Stimulated activated naive CD8-positive, alpha-beta T cell treated with anti-CD3 and anti-CD28 coated beads, Interleukin-15, amount 100 ng/mL, for 72 hours (primary cell): ENCODE measurements at regions not wholly inside any gene's neighbourhood (a gene's known extent, or its start where the extent isn't known, plus 50 kb on each side); places are given as distances from the start of the nearest gene placed in this dataset.
A peak's percentile ranks its signal among the peaks of the same experiment; 100 is the strongest.

ENCODE experiments used
- ATAC-seq: fragments of 150-1000 bp; cut with Tn5 transposase; 2 replicates; pipeline ENCODE4 v1.10.0; 2021; ENCODE audit warnings: mild to moderate bottlenecking, moderate library complexity
- DNase-seq, 2 donors: peaks; one replicate each; pipeline ENCODE4 v3.0.0; 2021 to 2022
- H3K27ac Mint-ChIP-seq, 2 donors: one replicate each; pipeline ENCODE4 v1.8.0; 2022; ENCODE audit warnings: mild to moderate bottlenecking in 2 of 2, mixed read lengths in 2 of 2, moderate library complexity in 2 of 2
- H3K27me3 Mint-ChIP-seq: one replicate; pipeline ENCODE4 v1.8.0; 2022; ENCODE audit warnings: mixed read lengths
- H3K4me1 Mint-ChIP-seq: one replicate; pipeline ENCODE4 v1.8.0; 2022; ENCODE audit warnings: mild to moderate bottlenecking, mixed read lengths
- H3K4me3 Mint-ChIP-seq, 2 donors: one replicate each; pipeline ENCODE4 v1.8.0; 2022; ENCODE audit warnings: mild to moderate bottlenecking in 2 of 2, mixed read lengths in 2 of 2, moderate library complexity in 1 of 2
- H3K9me3 Mint-ChIP-seq, 2 donors: one replicate each; pipeline ENCODE4 v1.8.0; 2022; ENCODE audit warnings: mixed read lengths in 2 of 2

DNA sequence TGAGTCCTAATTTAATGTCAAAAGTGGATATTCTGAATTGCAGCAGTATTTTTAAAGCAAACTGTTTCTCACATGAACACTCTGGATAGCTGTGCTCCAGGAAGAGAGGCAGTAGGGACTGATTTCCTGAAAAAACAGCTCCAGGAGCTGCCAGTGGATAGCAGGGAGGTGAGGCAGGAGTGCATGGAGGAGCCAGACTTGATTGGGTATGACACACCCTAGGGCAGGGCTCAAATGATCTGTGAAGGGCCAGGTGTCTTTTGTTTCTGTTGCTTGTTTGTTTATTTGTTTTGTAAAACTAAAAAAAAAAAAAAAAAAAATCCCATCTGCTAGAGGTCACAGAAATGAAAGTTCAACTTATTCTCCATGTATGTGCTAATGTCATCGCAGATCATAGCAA lies 83.4 kb downstream of the ADRB2 start:
- DNase-seq, result no peak
- no peak overlapping the region for H3K27ac Mint-ChIP-seq
- H3K4me1 Mint-ChIP-seq, result peaks cover 6% of the 10 kb centered on the region

DNA sequence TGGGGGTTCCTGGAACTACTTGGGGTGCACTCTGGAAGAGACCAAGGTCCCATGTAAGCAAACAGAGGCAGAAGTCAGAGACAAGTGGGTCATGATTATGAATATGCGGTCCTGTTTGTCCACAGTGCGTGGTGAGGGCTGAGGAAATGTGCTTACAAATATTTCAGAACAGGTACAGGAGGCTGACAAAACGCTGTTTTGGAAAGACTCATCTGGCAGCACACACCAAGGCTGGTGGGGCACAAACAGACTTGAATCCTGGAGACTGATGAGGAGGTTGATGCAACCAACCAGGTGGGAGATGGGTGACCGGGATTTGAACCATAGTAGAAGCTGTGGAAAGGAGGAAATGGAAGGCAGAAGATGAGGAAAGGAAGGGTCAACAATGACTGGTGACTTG lies 83.8 kb downstream of the ADRB2 start:
- ATAC-seq, result no peak

More for the DNA sequence above, 83.4 kb downstream of the ADRB2 start:
- ATAC-seq, result no peak
- H3K4me3 Mint-ChIP-seq, result no peak overlapping the region
- H3K9me3 Mint-ChIP-seq, result no peaks in the 10 kb centered on the region
- no peaks in the 10 kb centered on the region for H3K27me3 Mint-ChIP-seq

DNA sequence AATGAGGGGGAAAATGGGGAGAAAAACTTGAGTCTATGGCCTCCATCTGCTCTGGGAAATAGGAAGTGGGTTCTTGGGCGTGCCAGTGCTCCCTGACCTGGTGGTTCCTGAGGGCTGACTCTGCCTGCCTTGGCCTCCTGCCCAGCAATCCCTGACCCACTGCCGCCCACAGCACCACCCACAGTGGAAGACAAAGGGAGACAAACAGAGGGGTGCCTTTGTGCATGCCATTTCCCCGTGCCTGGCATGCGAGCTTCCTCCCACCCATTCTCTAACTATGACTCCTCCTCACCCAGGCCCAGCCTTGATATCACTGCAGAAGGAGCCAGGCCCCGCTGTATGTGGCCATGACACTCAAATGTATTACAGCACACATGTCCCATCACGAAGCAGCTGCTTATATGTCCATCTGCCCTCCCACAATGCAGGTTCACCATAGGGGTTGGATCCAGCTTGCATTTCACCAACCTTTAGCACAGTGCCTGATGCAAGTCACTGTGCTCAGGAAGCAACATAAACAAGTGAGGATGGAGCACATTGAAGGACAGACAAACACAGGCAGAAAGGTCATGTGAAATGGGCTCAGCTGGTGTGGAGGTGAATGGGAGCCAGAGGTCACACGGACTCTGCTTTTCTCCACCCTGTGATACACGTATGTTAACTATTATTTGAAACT lies 84.4 kb downstream of the ADRB2 start:
- H3K27ac Mint-ChIP-seq, result no peak overlapping the region
- peaks cover 6% of the 10 kb centered on the region for H3K4me1 Mint-ChIP-seq
- no peaks in the 10 kb centered on the region for H3K27me3 Mint-ChIP-seq
- ATAC-seq, result no peak
- no peak overlapping the region for H3K4me3 Mint-ChIP-seq
- no peak for DNase-seq
- H3K9me3 Mint-ChIP-seq, result no peaks in the 10 kb centered on the region

More for the DNA sequence above, 83.8 kb downstream of the ADRB2 start:
- Mint-ChIP-seq H3K27ac (peak overlapping the region in 1 of 2 donors; percentile 30), H3K4me1 (peaks cover 6% of the 10 kb centered on the region), H3K27me3 (no peaks in the 10 kb centered on the region), H3K9me3 (no peaks in the 10 kb centered on the region), H3K4me3 (no peak overlapping the region)
- DNase-seq, result no peak

DNA sequence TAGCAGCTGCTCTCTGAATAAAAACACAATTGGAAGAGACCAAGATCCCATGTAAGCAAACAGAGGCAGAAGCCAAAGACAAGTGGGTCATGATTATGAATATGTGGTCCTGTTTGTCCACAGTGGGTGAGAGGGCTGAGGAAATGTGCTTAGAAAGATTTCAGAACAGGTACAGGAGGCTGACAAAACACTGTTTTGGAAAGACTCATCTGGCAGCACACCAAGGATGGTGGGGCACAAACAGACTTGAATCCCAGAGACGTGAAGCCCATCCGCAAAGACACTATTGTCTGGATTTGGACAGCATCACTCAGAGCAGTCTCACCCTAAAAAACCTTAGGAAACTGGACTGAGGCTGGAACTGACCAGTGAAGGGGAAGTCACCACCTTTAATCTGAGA lies 85.0 kb downstream of the ADRB2 start:
- no peak for DNase-seq
- H3K9me3 Mint-ChIP-seq, result no peaks in the 10 kb centered on the region
- no peak overlapping the region for H3K4me3 Mint-ChIP-seq
- ATAC-seq, result no peak
- no peaks in the 10 kb centered on the region for H3K27me3 Mint-ChIP-seq
- H3K27ac Mint-ChIP-seq, result no peak overlapping the region
- H3K4me1 Mint-ChIP-seq, result peaks cover 6% of the 10 kb centered on the region

DNA sequence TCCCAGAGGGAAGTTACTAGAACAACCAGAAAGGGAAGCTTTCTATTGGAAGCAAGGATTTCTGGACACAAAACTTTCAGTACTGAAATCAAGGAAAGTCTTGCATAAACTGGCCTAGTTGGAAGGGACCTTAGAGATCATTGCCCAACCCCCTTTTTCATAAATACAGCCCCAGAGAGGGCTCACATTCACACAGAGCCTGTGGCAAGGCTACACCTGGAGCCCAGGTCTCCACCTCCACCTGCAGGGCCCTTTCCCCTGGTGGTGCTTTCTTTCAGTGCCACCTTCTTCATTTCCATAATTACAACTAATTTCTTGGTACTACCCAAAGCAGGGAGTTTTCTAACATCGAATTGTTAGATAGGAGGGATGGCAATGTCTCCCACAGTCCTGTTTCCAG lies 85.7 kb downstream of the ADRB2 start:
- ATAC-seq (no peak), DNase-seq (no peak)
- H3K9me3 Mint-ChIP-seq, result no peaks in the 10 kb centered on the region
- peaks cover under 1% of the 10 kb centered on the region for H3K4me1 Mint-ChIP-seq
- H3K4me3 Mint-ChIP-seq, result no peak overlapping the region
- H3K27me3 Mint-ChIP-seq, result no peaks in the 10 kb centered on the region
- H3K27ac Mint-ChIP-seq, result no peak overlapping the region

DNA sequence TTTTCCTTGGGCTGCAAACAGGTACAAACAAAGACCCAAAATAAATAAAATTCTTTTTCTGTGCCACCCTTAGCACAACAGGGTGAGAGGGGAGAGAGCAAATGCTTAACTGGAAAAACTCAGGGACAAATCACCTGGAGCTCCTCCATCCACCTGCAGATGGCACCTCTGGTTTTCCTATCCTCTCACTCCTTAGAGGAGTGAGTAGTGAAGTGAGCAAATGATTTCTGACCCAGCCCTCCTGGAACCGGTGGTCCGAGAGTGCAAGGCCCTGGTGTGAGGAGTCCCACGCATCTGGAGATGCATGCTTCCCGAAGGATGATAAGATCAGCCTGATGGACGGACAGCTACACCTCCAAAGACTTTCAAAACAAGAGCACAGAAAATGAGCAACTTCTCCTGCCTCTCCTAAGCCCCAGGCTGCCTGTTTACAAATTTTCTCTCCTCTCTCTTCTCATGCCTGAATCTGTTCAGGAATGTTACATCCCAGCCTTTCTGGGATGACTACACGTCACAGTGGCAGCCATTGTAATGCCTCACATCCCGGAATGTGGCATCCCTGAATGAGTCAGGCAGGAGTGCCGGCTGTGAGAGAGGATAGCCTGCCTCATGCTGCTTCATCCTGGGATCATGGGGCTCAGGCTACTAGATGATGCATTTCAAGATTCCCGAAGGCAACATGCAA lies 86.4 kb downstream of the ADRB2 start:
- no peaks in the 10 kb centered on the region for H3K9me3 Mint-ChIP-seq
- no peak for DNase-seq
- H3K27me3 Mint-ChIP-seq, result no peaks in the 10 kb centered on the region
- H3K4me3 Mint-ChIP-seq, result no peak overlapping the region
- H3K27ac Mint-ChIP-seq, result no peak overlapping the region
- H3K4me1 Mint-ChIP-seq, result no peaks in the 10 kb centered on the region
- no peak for ATAC-seq

DNA sequence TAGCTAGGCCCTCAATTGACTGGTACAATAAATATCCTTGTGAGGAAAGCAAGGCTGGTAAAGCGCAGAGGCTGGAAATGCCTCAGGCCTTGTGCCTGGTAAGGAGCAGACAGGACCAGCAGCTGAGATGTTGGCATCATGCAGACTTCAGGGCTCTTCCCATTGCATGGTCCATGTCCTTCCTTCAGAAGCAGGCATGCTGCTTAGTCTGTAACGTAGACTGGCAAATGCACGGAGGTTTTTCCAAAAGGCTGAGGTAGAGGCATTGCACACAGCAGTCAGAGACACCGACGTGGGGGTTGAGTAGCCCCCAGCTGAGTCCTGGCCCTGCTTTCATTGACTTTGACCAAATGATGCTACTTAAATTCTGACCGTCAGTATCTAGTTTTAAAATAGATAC lies 87.1 kb downstream of the ADRB2 start:
- Mint-ChIP-seq H3K9me3 (no peaks in the 10 kb centered on the region), H3K27me3 (no peaks in the 10 kb centered on the region), H3K4me1 (no peaks in the 10 kb centered on the region), H3K27ac (no peak overlapping the region), H3K4me3 (no peak overlapping the region)
- DNase-seq, result no peak
- ATAC-seq, result no peak

DNA sequence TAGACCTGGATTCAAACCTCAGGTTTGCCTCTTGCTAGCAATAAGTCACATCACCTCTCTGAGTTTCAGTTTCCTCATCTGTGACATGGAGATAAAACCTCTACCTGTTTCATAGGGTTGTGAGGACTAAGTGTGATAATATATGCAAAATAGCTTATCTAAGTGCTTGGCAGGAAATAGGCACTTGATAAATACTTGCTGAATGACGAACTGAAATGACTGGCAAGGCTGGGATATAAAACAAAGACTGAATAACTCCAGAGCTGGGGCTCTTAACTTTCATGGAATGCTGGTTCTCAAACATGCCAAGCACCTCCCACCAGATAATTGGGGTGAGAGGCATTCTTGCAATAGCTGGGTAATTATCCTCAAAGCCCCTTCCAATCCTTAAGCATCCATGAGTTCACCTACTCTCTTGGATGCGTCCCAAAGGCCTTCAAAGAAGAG lies 87.6 kb downstream of the ADRB2 start:
- DNase-seq (no peak), ATAC-seq (peak; percentile 71)
- Mint-ChIP-seq H3K9me3 (no peaks in the 10 kb centered on the region), H3K4me3 (no peak overlapping the region), H3K27ac (no peak overlapping the region), H3K27me3 (no peaks in the 10 kb centered on the region), H3K4me1 (no peaks in the 10 kb centered on the region)

DNA sequence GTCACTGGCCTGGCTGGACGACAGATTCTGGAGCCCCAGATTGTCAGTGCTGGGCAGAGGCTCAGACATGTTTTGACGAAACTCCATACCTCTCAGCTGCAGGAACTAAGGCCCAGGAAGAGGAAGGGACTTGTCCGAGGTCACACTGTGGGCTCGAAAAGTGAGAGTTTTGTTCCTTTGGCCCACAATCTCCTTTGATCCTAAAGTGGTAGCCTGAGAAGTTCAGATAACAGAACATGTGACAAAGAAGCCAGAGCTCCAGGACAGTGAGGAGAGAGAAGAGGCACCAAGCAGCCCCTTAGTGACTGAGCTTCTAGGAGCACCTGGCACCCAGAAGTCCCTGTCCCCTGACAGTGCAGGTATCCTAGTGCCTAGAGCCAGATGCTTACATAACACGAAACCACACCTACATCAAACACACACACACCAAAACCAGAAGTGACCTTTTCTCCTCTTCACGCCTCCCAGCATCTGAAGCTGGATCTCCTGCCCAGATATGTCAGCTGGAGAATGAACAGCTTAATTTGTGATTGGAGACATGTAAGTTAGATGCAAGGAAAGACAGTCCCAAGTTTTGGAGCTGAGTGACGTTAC lies 88.9 kb downstream of the ADRB2 start:
- DNase-seq (no peak), ATAC-seq (no peak)
- H3K4me3 Mint-ChIP-seq, result no peak overlapping the region
- H3K4me1 Mint-ChIP-seq, result no peaks in the 10 kb centered on the region
- H3K9me3 Mint-ChIP-seq, result no peaks in the 10 kb centered on the region
- no peak overlapping the region for H3K27ac Mint-ChIP-seq
- H3K27me3 Mint-ChIP-seq, result peaks cover 4% of the 10 kb centered on the region

DNA sequence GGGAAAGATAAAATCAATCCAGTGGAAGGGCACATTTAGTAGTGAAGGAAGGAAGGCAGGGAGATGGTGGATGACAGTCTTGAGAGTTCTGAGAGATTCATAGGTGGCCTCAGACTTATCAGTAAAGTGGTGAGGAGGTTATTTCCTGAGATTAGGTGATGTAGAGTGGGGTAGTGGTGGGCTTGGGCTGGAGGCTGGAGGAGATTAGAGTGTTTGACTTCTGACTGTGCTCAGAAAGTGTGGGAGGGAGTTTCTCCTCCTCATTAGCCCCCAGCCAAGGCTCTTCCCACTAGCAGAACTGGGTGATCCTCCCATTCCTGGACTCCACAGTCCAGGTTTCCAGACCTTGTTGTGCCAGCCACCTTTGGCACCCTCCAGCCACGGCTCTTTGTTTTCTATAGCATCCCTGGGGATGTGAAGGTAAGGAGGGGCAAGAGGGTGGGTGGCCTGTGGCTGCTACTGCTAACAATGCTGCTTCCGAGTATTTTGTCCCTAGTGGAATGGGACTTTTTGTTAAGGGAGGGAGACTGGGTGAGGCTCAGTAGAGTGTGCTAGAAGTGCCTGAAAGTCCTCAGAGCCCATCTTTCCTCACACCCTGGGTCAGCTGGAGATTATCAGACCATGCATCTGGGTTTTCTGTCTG lies 94.4 kb downstream of the ADRB2 start:
- Mint-ChIP-seq H3K4me1 (peaks cover 12% of the 10 kb centered on the region), H3K4me3 (no peak overlapping the region), H3K27me3 (peaks cover 28% of the 10 kb centered on the region), H3K27ac (no peak overlapping the region), H3K9me3 (no peaks in the 10 kb centered on the region)
- ATAC-seq (no peak), DNase-seq (no peak)

DNA sequence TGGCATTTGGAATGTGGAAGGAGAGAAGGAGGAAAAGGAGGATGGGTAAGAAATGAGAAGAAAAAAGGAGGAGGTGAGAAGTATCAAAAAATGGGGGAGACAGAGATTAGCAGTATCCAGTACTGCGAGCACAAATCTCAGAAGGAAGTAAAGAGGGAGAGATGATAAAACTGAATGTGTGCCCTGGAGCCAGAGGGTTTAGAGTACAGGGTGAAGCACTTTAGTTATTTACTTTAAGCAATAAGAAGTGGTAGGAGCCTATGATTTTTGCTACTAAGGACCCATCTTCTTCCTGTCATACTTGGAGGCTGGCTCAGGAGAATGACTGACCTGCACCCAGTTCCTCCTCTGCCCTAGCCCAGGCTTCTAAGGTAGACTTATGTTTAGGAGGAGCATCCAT lies 94.9 kb downstream of the ADRB2 start:
- ATAC-seq, result no peak
- H3K4me1 Mint-ChIP-seq, result peaks cover 12% of the 10 kb centered on the region
- no peaks in the 10 kb centered on the region for H3K9me3 Mint-ChIP-seq
- no peak for DNase-seq
- no peak overlapping the region for H3K4me3 Mint-ChIP-seq
- H3K27ac Mint-ChIP-seq, result no peak overlapping the region
- H3K27me3 Mint-ChIP-seq, result peaks cover 28% of the 10 kb centered on the region

DNA sequence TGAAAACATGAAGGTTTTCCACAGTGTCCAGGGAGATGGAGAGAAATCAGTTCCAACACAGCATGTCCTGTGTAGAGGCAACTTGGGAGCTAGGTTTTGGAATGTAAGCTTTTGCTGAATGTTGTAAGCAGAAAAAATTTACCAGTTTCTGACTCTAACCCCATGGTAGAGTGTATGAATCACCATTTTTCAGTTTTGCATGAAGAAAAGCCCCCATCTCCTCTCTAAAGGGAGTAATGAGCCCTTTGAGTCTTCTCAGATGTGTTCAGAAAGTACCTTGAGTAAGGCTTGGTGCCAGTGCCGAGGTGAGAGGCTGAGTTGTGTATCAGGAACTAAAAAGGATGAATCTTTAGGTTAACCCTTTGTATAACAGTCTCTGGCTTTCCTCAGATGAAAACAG lies 96.2 kb downstream of the ADRB2 start:
- Mint-ChIP-seq H3K27ac (no peak overlapping the region), H3K9me3 (no peaks in the 10 kb centered on the region), H3K27me3 (peaks cover 28% of the 10 kb centered on the region), H3K4me1 (peaks cover 12% of the 10 kb centered on the region), H3K4me3 (no peak overlapping the region)
- DNase-seq (peak in 1 of 2 donors; percentile 21), ATAC-seq (peak; percentile 97)

DNA sequence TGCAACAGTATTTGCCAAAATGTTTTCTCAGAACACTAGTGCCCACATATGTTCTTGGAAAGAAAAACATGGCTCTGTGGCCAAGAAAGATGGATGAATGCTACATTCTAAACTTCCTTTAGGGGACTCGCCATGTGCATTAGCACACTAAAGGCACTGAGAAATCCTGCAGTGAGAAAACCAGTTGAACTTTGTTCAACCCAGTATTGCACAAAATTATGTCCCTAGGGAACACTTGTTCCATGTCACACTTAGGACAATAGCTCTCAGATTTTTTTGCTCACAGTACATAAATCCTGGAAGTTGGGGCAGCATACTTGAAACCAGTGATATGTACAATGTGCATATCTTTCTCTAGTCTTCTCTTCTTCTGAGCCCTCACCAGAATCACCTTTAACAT lies 96.6 kb downstream of the ADRB2 start:
- Mint-ChIP-seq H3K4me1 (peaks cover 12% of the 10 kb centered on the region), H3K27ac (no peak overlapping the region), H3K4me3 (no peak overlapping the region), H3K27me3 (peaks cover 28% of the 10 kb centered on the region), H3K9me3 (no peaks in the 10 kb centered on the region)
- ATAC-seq, result no peak
- DNase-seq, result no peak

DNA sequence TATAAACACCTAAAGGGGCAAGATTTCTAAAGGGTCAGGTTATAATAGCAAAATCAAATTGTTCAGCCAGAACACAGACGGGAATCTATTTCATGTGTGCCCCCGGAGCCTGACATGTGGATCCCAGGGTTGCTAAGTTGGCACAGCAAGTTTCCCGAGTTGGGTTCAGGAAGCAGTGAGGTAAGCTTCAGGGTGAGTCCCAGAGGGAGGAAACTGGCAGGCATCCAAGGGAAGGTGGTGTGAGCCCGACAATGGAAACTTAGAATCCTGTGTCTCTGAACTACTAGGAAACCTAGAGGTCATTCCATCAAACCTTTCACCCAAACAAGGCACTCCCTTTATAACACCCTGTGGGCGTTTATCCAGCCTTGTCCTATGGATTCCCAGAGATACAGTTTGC lies 98.4 kb downstream of the ADRB2 start:
- Mint-ChIP-seq H3K4me3 (no peak overlapping the region), H3K9me3 (no peaks in the 10 kb centered on the region), H3K27ac (no peak overlapping the region), H3K4me1 (peaks cover 12% of the 10 kb centered on the region), H3K27me3 (peaks cover 28% of the 10 kb centered on the region)
- no peak for ATAC-seq
- DNase-seq, result no peak

DNA sequence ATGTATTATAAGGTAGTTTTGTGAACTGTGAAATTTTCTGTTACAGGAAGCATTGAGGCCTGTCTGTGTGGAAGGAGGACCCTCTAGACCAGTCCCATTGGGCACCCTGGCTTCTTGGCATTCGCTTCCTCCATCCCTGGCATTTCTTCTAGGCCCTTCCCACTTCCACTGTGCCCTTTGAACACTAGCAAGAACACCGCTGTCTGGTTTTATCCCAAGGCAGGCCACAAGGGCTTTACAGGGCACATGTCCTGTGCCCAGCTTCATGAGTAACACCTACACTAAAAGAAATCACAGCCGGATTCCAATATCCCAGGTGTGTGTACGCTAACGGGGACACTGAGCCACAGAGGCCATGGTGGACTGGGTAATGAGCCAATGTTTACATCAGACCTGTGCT lies 99.8 kb downstream of the ADRB2 start:
- DNase-seq, result no peak
- Mint-ChIP-seq H3K27me3 (peaks cover 15% of the 10 kb centered on the region), H3K27ac (peak overlapping the region in 1 of 2 donors; percentile 72), H3K4me3 (no peak overlapping the region), H3K9me3 (no peaks in the 10 kb centered on the region), H3K4me1 (peaks cover 12% of the 10 kb centered on the region)
- ATAC-seq, result no peak
